HepG2 (cell line): ENCODE measurements at regions not wholly inside any gene's neighbourhood (a gene's known extent, or its start where the extent isn't known, plus 50 kb on each side); places are given as distances from the start of the nearest gene placed in this dataset.

ENCODE experiments used
- ATAC-seq: fragments of 200-7000 bp; cut with Tn5 transposase; 3 replicates; pipeline ENCODE4 v1.9.1; 2020; ENCODE audit warnings: mild to moderate bottlenecking, moderate library complexity
- BruUV-seq: library from RNA; stranded (reverse); fragments of 400-500 nt; replicated peaks from 2 replicates; lab custom pipeline; 2021; lab: Mats Ljungman, UMichigan
- CTCF ChIA-PET: fragments of 300-600 bp; formaldehyde crosslinking; extraction: SDS; loops from one replicate; lab custom pipeline; 2021; ENCODE audit warnings: low total read pairs, inconsistent platforms, low intra/inter-chr PET ratio; lab: Yijun Ruan, JAX
- POLR2A ChIA-PET: fragments of 350-600 bp; sonication (Branson Sonifier 250); formaldehyde crosslinking; loops from one replicate; lab custom pipeline; 2020; ENCODE audit warnings: antibody characterized with exemption, inconsistent platforms; lab: Yijun Ruan, JAX
- DNase-seq: peaks from one replicate; pipeline ENCODE4 v3.0.0-alpha.2; 2015; ENCODE audit warnings: low spot score
- FAIRE-seq: peaks from 3 replicates; lab custom pipeline; 2011; peaks lifted over from hg19 to GRCh38; lab: Jason Lieb, UNC
- H2AFZ ChIP-seq: one replicate; pipeline ENCODE4 v1.6.1; 2011; ENCODE audit warnings: low read length, inconsistent platforms
- H3K27ac ChIP-seq: fragments of 300-600 bp; 3 replicates; pipeline ENCODE4 v1.8.0; 2011; ENCODE audit warnings: mixed run types, mild to moderate bottlenecking, mixed read lengths, low read length, inconsistent platforms; ENCODE audit not compliant: insufficient read depth; ENCODE audit errors: extremely low read length
- H3K27me3 ChIP-seq, 2 experiments: fragments of 200-600 bp in 1 of 2; 2 replicates in 1 of 2; 3 replicates in 1 of 2; pipeline versions ENCODE4 v1.6.0 to v1.8.0; 2011; ENCODE audit warnings: low read length in 2 of 2, mild to moderate bottlenecking in 2 of 2, moderate library complexity in 2 of 2, inconsistent platforms in 1 of 2; ENCODE audit not compliant: insufficient read depth in 2 of 2, control insufficient read depth in 1 of 2
- H3K36me3 ChIP-seq, 2 experiments: fragments of 200-600 bp in 1 of 2; replicated peaks in 1 of 2; 2 replicates in 1 of 2; 3 replicates in 1 of 2; pipeline versions ENCODE4 v1.5.1 to v1.8.0; 2011; ENCODE audit warnings: low read length in 2 of 2, inconsistent platforms in 1 of 2; ENCODE audit not compliant: insufficient read depth in 2 of 2, control insufficient read depth in 1 of 2
- H3K4me1 ChIP-seq: 2 replicates; pipeline ENCODE4 v1.5.1; 2012; ENCODE audit warnings: low read length, inconsistent platforms; ENCODE audit not compliant: insufficient read depth
- H3K4me2 ChIP-seq: 2 replicates; pipeline ENCODE4 v1.6.0; 2011; ENCODE audit warnings: low read depth, low read length, inconsistent platforms
- H3K4me3 ChIP-seq, 3 experiments: fragments of 200-600 bp in 1 of 3; sonication (generic), shearing (Covaris generic) in 1 of 3; replicated peaks in 1 of 3; 2 replicates each; pipeline ENCODE4 v1.5.1; 2011 to 2016; ENCODE audit warnings: low read length in 3 of 3, inconsistent platforms in 2 of 3, low read depth in 2 of 3, mild to moderate bottlenecking in 2 of 3, control low read depth in 1 of 3, mixed read lengths in 1 of 3; ENCODE audit not compliant: insufficient read depth in 1 of 3
- H3K79me2 ChIP-seq: one replicate; pipeline ENCODE4 v1.6.1; 2011; ENCODE audit warnings: low read length, inconsistent platforms; ENCODE audit not compliant: insufficient read depth
- H3K9ac ChIP-seq: 2 replicates; pipeline ENCODE4 v1.6.0; 2011; ENCODE audit warnings: mild to moderate bottlenecking, low read depth, low read length, inconsistent platforms; ENCODE audit not compliant: insufficient read depth
- H3K9me3 ChIP-seq: 2 replicates; pipeline ENCODE4 v1.5.1; 2012; ENCODE audit warnings: mild to moderate bottlenecking, low read length
- H4K20me1 ChIP-seq: 2 replicates; pipeline ENCODE4 v1.6.0; 2011; ENCODE audit warnings: inconsistent platforms, mild to moderate bottlenecking, low read length, moderate library complexity; ENCODE audit not compliant: insufficient read depth
- ATF6 ChIP-seq: sonication (generic); formaldehyde crosslinking; conservative IDR thresholded peaks from 2 replicates; pipeline ENCODE4 v1.4.0; 2020; ENCODE audit warnings: missing genetic modification reagents
- BHLHE40 ChIP-seq: IDR thresholded peaks from 2 replicates; pipeline ENCODE4 v1.6.1; 2011; ENCODE audit warnings: low read length, improper control_type of control experiment
- CBX2 ChIP-seq, 2 experiments: fragments of 200-600 bp in 1 of 2; sonication (generic); formaldehyde crosslinking in 1 of 2; IDR thresholded peaks; 2 replicates each; pipeline versions ENCODE4 v1.7.0 to v1.8.1; 2018 to 2022; ENCODE audit warnings: low read depth in 2 of 2, low read length in 1 of 2, mild to moderate bottlenecking in 1 of 2, missing genetic modification reagents in 1 of 2
- CEBPG ChIP-seq: IDR thresholded peaks from 2 replicates; pipeline ENCODE4 v1.6.1; 2016
- CSRNP1 ChIP-seq: sonication (generic); formaldehyde crosslinking; IDR thresholded peaks from 2 replicates; pipeline ENCODE4 v1.8.1; 2023; ENCODE audit warnings: mild to moderate bottlenecking, missing genetic modification reagents
- E2F5 ChIP-seq: sonication (generic); formaldehyde crosslinking; conservative IDR thresholded peaks from 2 replicates; pipeline ENCODE4 v1.4.0; 2020; ENCODE audit warnings: missing genetic modification reagents
- HOXA3 ChIP-seq: sonication (generic); formaldehyde crosslinking; IDR thresholded peaks from 2 replicates; pipeline ENCODE4 v1.5.0; 2020; ENCODE audit warnings: missing genetic modification reagents
- IRF1 ChIP-seq: sonication (generic); formaldehyde crosslinking; IDR thresholded peaks from 2 replicates; pipeline ENCODE4 v1.4.0; 2020; ENCODE audit warnings: low read depth, mild to moderate bottlenecking, missing genetic modification reagents
- THAP8 ChIP-seq: sonication (generic); formaldehyde crosslinking; IDR thresholded peaks from 2 replicates; pipeline ENCODE4 v1.5.1; 2020; ENCODE audit warnings: missing genetic modification reagents, mild to moderate bottlenecking, borderline replicate concordance
- ZFP36L1 ChIP-seq: sonication (generic); formaldehyde crosslinking; IDR thresholded peaks from 2 replicates; pipeline ENCODE4 v1.8.0; 2022; ENCODE audit warnings: mild to moderate bottlenecking, missing genetic modification reagents, moderate library complexity
- ZNF329 ChIP-seq: sonication (generic); formaldehyde crosslinking; IDR thresholded peaks from 2 replicates; pipeline ENCODE4 v1.9.0; 2021; ENCODE audit warnings: low read depth, mild to moderate bottlenecking, missing genetic modification reagents
- ZNF337 ChIP-seq: sonication (generic); formaldehyde crosslinking; IDR thresholded peaks from 2 replicates; pipeline ENCODE4 v1.5.1; 2020; ENCODE audit warnings: missing genetic modification reagents, low read depth, mild to moderate bottlenecking, borderline replicate concordance
- ZNF800 ChIP-seq: sonication (generic); formaldehyde crosslinking; IDR thresholded peaks from 2 replicates; pipeline ENCODE4 v1.4.0; 2020; ENCODE audit warnings: missing genetic modification reagents
- ZZZ3 ChIP-seq: sonication (generic); formaldehyde crosslinking; IDR thresholded peaks from 2 replicates; pipeline ENCODE4 v1.4.0; 2020; ENCODE audit warnings: missing genetic modification reagents, mild to moderate bottlenecking, borderline replicate concordance
- WGBS: methylation state at CpG from one replicate; pipeline ENCODE4 v1.1.6; 2017; ENCODE audit warnings: low lambda C conversion rate; 5-methylcytosine and 5-hydroxymethylcytosine counted together
- in situ Hi-C: cut with HindIII; loops from 2 replicates; pipeline ENCODE4 v1.10.0; 2017; ENCODE audit warnings: low pct_unique_long_range_greater_than_20kb; ENCODE audit not compliant: extremely low pct_ligation_motif_present
- intact Hi-C: fragments of 100-400 bp; cut with micrococcal nuclease; formaldehyde crosslinking; loops from one replicate; pipeline ENCODE4 v1.10.0; 2022; ENCODE audit not compliant: unreplicated experiment

GRCh38 chr12:43015090-43015737 lies 425.7 kb upstream of the PRICKLE1 start (continued):
- no peak for TF ChIP-seq ZNF800 (CRISPR knock-in tag)
- TF ChIP-seq HOXA3, result no peak
- no peak for TF ChIP-seq CEBPG
- no peak for TF ChIP-seq CSRNP1 (CRISPR knock-in tag)
- no peak for TF ChIP-seq ZNF337
- no peak for TF ChIP-seq ZFP36L1 (CRISPR knock-in tag)

- Histone ChIP-seq H3K4me1 (no peaks in the 10 kb centered on the region), H3K36me3 (no peaks in the 10 kb centered on the region), H3K27ac (no peak overlapping the region), H3K79me2 (no peaks in the 10 kb centered on the region), H3K9me3 (peaks cover 7% of the 10 kb centered on the region; the same call in 1 of the 2 replicates), H3K9ac (no peak overlapping the region), H2AFZ (no peak overlapping the region), H3K4me3 (no peak overlapping the region), H3K4me2 (no peak overlapping the region), H4K20me1 (no peaks in the 10 kb centered on the region), H3K27me3 (no peaks in the 10 kb centered on the region)
- 0% methylated on average over 2 of the region's 2 CpGs for WGBS
- CTCF ChIA-PET, result no interaction called here
- ATAC-seq (no peak), DNase-seq (no peak), FAIRE-seq (no peak)
- POLR2A ChIA-PET, result no interaction called here
- in situ Hi-C loops, result no loop called here
- intact Hi-C loops, result no loop called here
- BruUV-seq, result no TSS peak
- TF ChIP-seq IRF1 (CRISPR knock-in tag) (no peak), BHLHE40 (no peak), ATF6 (CRISPR knock-in tag) (no peak), E2F5 (CRISPR knock-in tag) (no peak), THAP8 (CRISPR knock-in tag) (no peak), ZZZ3 (CRISPR knock-in tag) (no peak), CBX2 (IDR thresholded peaks at IDR 0.05; ENCODE audit: low read depth, low read length) (no peak), CBX2 (CRISPR knock-in tag; IDR thresholded peaks at IDR 0.05; ENCODE audit: low read depth) (no peak), ZNF329 (CRISPR knock-in tag) (no peak)
These were observed 421.9 kb upstream of the PRICKLE1 start for GRCh38 chr12:43011383-43011926.
